Neural cell (in vitro differentiated cells): ENCODE measurements at regions not wholly inside any gene's neighbourhood (a gene's known extent, or its start where the extent isn't known, plus 50 kb on each side); places are given as distances from the start of the nearest gene placed in this dataset.

Experiments used
- TAF1 ChIP-seq: IDR thresholded peaks from 2 replicates; pipeline ENCODE4 v1.6.1; 2012; ENCODE audit warnings: low read depth
- TF ChIP-seq, protein P1 (sequence below): fragments of 450-650 bp; IDR thresholded peaks from 2 replicates; pipeline ENCODE4 v1.5.1; 2014; ENCODE audit warnings: antibody characterized with exemption, mild to moderate bottlenecking, moderate library complexity; ENCODE audit not compliant: poor library complexity, severe bottlenecking

GRCh38 chr15:93895976-93896770, 335.2 kb upstream of the MCTP2 start:
- TF ChIP-seq, protein P1, sequence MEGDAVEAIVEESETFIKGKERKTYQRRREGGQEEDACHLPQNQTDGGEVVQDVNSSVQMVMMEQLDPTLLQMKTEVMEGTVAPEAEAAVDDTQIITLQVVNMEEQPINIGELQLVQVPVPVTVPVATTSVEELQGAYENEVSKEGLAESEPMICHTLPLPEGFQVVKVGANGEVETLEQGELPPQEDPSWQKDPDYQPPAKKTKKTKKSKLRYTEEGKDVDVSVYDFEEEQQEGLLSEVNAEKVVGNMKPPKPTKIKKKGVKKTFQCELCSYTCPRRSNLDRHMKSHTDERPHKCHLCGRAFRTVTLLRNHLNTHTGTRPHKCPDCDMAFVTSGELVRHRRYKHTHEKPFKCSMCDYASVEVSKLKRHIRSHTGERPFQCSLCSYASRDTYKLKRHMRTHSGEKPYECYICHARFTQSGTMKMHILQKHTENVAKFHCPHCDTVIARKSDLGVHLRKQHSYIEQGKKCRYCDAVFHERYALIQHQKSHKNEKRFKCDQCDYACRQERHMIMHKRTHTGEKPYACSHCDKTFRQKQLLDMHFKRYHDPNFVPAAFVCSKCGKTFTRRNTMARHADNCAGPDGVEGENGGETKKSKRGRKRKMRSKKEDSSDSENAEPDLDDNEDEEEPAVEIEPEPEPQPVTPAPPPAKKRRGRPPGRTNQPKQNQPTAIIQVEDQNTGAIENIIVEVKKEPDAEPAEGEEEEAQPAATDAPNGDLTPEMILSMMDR = no peak
- TF ChIP-seq TAF1 = no peak
